Stimulated activated CD8-positive, alpha-beta memory T cell treated with anti-CD3 and anti-CD28 coated beads, Interleukin-4, amount 100 ng/mL, for 48 hours (primary cell): ENCODE measurements at regions not wholly inside any gene's neighbourhood (a gene's known extent, or its start where the extent isn't known, plus 50 kb on each side); places are given as distances from the start of the nearest gene placed in this dataset.

ENCODE experiments used
- DNase-seq: peaks from one replicate; pipeline ENCODE4 v3.0.0-alpha.2; 2020

DNA sequence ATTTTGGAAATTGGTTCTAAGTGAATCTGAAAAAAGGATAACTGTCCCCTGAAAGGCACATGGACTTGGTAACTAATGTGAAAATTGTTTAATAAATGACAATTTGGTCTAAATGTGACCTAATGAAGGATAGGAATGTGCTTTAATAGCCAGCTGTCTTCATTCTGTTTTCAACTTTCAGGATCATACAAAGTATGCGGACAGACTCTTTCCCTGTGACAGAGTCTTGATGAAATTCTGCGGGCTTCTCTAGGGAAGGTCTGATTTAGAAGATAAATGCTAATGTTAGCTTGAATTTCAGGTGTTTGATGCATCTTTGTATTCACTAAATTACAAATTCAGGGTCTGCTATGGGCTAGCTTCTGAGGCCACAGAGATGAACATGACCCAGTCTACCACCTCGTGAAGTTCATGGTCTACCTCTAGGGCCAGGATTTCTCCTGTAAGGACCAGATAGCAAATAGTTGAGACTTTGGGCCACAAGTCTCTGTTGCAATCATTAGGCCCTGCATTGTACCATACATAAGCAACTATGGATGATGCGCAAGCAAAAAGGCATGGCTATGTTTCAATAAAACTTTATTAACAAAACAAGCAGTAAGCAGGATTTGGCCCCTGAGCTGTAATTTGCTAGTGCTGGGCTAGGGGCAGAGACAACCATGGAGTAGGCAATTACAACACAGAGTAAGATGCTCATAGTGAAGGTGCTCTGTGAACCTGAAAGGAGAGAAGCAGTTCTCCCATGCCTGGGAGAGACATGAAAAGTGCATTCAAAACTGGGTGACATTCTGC, 368.6 kb downstream of the INHBA start:
- DNase-seq = no peak

GRCh38 chr7:41333511-41333910, 369.4 kb downstream of the INHBA start:
- DNase-seq = no peak

DNA sequence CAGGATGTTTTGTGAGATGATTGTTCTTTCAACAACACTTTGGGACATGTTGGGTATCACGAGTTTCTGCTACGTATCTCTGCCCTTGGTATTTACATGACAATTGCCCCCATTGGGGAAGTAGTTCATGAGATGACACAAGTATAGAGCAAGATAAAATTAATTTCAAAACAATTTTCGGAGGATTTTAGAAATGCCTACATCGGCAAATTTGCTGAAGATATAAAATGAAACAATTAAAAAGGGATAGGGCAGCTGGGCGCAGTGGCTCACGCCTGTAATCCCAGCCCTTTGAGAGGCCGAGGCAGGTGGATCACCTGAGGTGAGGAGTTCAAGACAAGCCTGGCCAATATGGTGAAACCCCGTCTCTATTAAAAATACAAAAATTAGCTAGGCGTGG, 371.7 kb downstream of the INHBA start:
- DNase-seq = no peak

DNA sequence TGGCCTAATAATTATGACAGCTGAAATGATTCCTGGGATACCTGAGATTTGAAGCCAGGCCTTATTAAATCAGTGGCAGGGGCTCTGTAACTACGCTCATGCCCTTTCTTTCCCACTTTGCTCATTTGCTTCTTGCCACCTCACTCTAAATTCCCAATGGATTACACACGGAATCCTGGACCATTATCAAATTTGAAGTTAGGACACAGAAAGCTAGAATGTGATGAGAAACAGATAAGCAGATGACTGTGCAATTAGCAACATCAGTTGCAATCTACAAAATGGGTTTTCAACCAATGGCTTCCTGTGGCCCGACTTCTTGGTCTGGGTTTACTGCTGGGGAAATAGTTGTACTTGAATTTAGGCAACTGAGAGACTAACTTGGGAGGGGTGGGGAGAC, 374.3 kb downstream of the INHBA start:
- DNase-seq = no peak

DNA sequence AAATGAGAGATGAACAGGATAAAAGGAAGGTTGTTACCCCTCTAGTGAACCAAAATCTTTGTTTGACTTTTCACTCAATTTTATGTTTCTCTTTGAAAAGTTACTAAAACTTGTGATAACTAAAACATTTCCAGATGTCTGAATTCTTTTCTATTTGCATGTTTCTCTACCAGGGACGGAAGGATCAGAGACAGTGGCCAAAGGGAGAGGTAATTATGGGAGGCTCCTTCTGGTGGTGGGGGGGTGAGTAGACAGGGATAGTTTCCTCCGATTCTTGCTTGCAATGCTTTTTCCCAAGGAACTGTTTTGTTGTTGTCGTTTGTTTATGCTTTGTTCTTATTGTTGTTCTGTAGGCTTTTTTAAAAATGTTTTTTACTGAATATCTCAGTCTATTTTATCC, 374.8 kb downstream of the INHBA start:
- no peak for DNase-seq

GRCh38 chr7:41326616-41327015, 376.3 kb downstream of the INHBA start:
- no peak for DNase-seq

DNA sequence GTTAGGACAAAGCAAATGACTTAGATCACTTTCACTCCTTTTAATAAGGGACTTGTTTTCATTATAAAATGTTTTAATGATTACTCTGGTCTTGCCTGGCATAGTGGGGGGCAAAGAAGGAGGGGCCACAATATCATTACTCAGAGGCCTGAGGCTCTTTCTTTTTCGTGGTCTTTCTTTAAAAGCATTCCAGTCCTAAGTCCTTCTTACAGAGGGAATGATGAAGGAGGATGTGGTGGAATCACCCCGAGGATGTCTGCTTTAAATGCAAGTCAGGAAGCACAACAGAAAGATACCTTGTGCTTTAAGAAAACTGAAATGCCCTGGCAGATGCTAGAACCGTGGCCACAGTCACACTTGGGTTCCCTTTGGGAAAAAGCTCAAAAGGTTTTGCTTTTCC, 379.1 kb downstream of the INHBA start:
- no peak for DNase-seq

DNA sequence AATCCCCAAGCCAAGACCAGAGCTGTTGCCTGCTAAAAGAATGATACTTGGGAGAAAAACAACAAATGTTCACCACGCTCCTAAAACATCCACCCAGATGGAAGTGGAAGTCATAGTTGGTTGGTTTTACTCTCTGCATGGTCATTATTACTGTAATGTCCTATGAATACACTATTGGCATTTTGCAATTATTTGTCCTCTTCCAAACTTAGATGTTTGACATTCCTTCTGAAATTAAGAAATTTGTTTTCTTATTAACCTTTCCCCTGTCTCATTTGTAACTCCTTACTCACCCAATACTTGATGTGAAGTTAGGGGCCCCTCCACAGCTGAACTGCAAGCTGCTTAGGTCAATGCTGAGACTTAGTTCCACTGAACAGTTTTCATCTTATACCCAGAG, 383.3 kb downstream of the INHBA start:
- no peak for DNase-seq

DNA sequence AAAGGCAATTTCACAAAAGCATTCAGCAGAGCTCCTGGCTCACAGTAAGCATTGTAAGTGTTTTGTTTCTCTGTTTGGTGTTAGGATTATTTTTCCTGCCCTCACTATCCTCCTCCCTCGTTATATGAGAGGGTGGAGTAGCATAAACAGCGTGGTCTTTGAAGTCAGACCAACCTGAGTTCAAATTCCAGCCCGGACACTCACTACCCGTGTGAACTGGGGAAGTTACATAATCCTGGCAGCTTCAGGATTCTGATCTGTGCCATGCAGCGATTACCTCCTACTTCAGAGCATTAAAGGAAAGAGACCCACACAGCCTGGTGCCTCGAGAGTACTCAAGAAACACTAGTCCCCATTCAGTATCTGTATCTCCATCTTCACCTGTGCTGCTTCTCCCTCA, 386.5 kb downstream of the INHBA start:
- no peak for DNase-seq

- no peak for DNase-seq
Observed at GRCh38 chr7:41315764-41316163, 387.1 kb downstream of the INHBA start.

- no peak for DNase-seq
Observed at GRCh38 chr7:41313171-41313570, 389.7 kb downstream of the INHBA start.

GRCh38 chr7:41312235-41312634, 390.7 kb downstream of the INHBA start:
- DNase-seq = no peak

GRCh38 chr7:41311301-41311700, 391.6 kb downstream of the INHBA start:
- no peak for DNase-seq

DNA sequence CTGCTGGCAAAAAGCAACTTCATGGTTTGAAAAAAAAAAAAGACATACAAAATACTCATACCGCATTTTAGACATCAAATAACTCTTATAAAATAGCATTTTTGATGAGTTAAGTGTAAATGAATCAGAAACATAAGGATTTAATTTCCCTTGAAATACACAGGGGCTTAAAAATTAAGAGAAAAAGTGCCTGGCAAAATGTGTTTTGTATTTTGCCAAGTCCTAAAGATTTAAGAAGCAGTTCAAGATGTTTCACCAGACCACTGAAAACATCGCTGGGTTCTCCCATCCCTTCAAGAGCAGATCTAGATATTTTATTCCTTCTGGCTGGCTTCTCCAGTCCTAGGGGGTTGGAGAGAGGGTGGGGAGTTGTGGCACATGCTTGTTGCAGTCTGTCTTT, 396.4 kb downstream of the INHBA start:
- DNase-seq = no peak

DNA sequence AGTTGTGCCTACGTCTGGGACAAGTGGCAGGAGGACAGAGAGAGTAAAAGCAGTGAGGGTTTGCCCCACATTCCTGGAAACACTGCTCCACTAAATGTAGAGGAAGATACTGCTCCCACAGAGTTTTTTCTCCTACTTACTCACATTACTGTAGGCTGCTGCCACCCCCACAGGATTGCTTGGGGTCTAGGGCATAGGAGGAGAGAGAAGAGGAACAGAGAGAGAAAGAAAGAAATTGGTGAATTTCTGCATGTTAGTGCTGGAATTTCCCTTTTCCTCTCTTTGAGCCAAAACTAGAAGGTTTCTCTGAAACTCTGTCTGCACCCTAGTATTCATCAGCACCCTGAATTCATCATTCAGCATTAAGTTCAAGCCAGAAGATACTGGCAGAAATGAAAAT, 397.9 kb downstream of the INHBA start:
- DNase-seq = no peak

GRCh38 chr7:41303709-41304108, 399.2 kb downstream of the INHBA start:
- DNase-seq = no peak

DNA sequence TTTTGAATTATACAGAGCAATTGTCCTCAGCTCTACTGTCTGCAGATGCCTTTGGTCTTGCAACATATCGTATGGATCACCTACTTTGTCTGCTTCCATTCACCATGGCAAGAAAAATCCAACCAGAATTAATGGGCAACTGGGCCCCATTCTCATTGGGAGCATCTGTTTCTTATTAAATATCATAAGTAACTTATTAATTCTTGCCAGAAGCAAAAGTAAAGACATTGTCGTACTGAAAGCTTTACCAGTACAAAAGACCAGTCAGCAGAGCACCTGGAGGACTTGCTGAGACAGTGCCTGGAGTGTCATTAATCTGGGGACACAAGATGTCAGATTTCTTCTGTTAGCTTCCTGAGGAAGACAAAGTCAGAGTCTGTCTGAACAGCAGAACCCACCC, 404.5 kb downstream of the INHBA start:
- no peak for DNase-seq

GRCh38 chr7:41297166-41297565, 405.7 kb downstream of the INHBA start:
- no peak for DNase-seq

DNA sequence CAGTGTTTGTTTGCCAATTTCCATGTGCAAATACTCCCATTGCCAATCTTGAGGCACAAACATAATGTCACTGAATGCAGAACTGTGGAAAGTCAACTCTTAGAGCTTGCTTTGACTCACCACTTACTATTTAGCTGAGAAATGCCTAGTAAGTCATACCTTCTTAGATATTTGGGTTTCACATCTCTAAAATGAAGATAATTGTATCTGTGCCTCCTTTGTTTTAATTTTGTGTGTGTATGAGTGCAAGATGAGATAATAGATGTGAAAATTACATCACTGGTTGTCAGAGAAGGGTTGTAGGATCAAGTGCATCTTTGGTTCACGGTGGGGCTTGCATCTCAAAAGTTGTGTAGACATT, 407.5 kb downstream of the INHBA start:
- no peak for DNase-seq

GRCh38 chr7:41294556-41295454, 408.1 kb downstream of the INHBA start:
- DNase-seq = no peak

DNA sequence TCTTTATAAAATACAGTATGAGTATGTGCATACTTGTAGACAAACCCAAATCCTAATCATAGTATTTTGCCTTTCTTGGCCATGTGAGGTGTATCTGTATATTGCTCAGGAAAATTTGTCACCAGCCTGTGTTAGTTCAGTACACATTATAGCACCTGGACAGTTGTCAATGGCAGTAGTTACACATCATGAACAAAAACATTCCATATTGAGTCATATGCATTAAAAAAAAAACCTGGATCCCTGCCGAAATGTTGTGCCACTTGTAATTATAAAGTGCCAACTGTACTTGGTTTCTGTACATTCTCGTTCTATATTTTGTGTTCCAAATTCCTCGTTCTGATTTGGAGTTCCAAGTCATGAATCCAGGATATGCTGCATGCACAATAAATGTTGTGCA, 410.4 kb downstream of the INHBA start:
- DNase-seq = no peak

DNA sequence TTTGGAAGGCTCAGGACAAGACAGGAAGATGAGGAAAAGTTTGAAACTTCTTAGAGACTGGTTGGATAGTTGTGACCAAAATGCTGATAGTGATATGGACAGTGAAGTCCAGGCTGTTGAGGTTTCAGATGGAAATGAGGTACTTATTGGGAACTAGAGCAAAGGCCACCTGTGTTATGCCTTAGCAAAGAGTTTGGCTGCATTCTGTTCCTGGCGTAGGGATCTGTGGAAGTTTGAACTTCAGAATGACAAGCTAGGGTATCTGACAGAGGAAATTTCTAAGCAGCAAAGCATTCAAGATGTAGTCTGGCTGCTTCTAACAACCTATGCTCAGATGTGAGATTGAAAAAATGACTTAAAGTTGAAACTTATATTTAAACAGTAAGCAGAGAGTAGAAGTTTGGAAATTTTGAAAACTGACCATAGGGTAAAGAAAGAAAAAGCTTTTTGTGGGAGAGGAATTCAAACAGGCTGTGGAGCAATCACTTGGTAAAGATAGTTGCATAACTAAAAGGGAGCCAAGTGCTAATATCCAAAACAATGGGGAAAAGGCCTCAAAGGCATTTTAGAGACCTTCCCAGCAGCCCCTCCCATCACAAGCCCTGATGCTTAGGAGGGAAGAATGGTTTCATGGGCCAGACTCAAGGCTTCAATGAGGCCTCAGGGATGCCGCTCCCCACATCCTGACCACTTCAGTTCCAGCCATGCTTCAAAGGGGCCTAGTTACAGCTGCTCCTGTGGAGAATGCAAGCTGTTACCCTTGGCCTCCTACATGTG, 415.1 kb downstream of the INHBA start:
- no peak for DNase-seq

DNA sequence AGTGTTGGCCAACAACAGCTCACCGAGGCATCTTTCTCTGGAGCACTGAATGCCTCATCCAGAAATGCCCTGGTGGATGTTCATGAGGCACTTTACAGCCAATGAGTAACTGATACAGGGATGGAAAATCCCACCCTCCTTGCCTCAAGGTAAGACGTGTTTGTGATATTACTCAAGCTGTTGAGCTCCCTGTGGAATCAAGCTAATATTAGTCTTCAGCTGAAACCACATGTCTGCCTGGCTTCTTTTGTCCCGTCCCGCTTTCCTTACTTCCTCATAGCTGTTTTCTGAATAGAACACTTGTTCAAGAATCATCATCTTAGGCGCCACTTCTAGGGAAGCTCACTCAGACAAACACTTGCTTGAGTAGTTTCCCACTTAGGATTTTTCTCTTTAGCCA, 422.4 kb downstream of the INHBA start:
- no peak for DNase-seq

DNA sequence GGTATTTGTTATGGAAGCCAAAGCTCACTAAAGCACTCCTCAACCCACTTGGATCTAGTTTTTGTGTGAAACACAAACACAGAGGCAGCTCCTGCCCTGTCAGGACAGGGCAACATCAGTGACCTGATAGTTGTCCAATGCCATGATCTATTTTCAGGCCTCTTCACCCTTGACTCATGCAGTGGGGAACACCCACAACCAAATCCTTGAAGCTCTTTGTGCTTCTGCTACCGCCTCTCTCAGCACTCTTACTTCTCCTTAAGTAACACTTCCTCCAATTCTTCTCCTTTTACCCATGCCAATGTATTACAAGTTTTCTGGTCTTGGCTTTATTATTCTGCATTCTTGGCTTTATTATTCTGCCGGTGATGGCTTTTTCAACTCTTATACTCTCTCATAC, 425.3 kb downstream of the INHBA start:
- DNase-seq = no peak
